SK-N-SH (cell line): ENCODE measurements at regions not wholly inside any gene's neighbourhood (a gene's known extent, or its start where the extent isn't known, plus 50 kb on each side); places are given as distances from the start of the nearest gene placed in this dataset.

Experiments used
- CTCF ChIA-PET: fragments of 300-600, 350-600 bp; formaldehyde crosslinking; extraction: SDS; loops from one replicate; lab custom pipeline; 2021; lab: Yijun Ruan, JAX
- POLR2A ChIA-PET: fragments of 350-600 bp; sonication (Branson Sonifier 250); formaldehyde crosslinking; extraction: SDS; loops from one replicate; lab custom pipeline; 2020; ENCODE audit warnings: antibody characterized with exemption, inconsistent platforms; lab: Yijun Ruan, JAX
- DNase-seq: peaks from one replicate; pipeline ENCODE4 v3.0.0; 2012
- H2AFZ ChIP-seq: fragments of 200-600 bp; sonication (generic); 2 replicates; pipeline ENCODE4 v1.8.1; 2016; ENCODE audit warnings: antibody characterized with exemption, mild to moderate bottlenecking, low read depth
- H3F3A ChIP-seq: fragments of 200-600 bp; sonication (generic); replicated peaks from 2 replicates; pipeline ENCODE3; 2016; ENCODE audit warnings: antibody characterized with exemption, mild to moderate bottlenecking; ENCODE audit not compliant: insufficient read depth
- H3K27ac ChIP-seq, 2 experiments: fragments of 200-500 bp in 1 of 2; fragments of 200-600 bp in 1 of 2; sonication (Bioruptor generic) in 1 of 2; sonication (generic), shearing (Covaris generic) in 1 of 2; 2 replicates each; pipeline versions ENCODE4 v1.5.1 to v1.6.1; 2014 to 2016; ENCODE audit warnings: low read depth in 2 of 2, inconsistent platforms in 1 of 2, low read length in 1 of 2, mild to moderate bottlenecking in 1 of 2, mixed read lengths in 1 of 2
- H3K27me3 ChIP-seq: fragments of 200-600 bp; sonication (generic), shearing (Covaris generic); 2 replicates; pipeline ENCODE4 v1.6.1; 2016; ENCODE audit warnings: mixed run types; ENCODE audit not compliant: insufficient read depth
- H3K36me3 ChIP-seq, 2 experiments: fragments of 200-500 bp in 1 of 2; fragments of 200-600 bp in 1 of 2; sonication (Bioruptor generic) in 1 of 2; sonication (generic) in 1 of 2; replicated peaks in 1 of 2; 2 replicates each; pipeline versions ENCODE3 to v1.5.1; 2014 to 2016; ENCODE audit warnings: low read length in 1 of 2, mild to moderate bottlenecking in 1 of 2; ENCODE audit not compliant: insufficient read depth in 2 of 2, control insufficient read depth in 1 of 2
- H3K4me1 ChIP-seq, 2 experiments: fragments of 200-500 bp in 1 of 2; fragments of 200-600 bp in 1 of 2; sonication (Bioruptor generic) in 1 of 2; sonication (generic), shearing (Covaris generic) in 1 of 2; 2 replicates each; pipeline versions ENCODE4 v1.5.1 to v1.6.1; 2014 to 2016; ENCODE audit warnings: low read depth in 1 of 2, low read length in 1 of 2, mixed run types in 1 of 2; ENCODE audit not compliant: insufficient read depth in 2 of 2, control insufficient read depth in 1 of 2
- H3K4me2 ChIP-seq: fragments of 200-600 bp; sonication (generic), shearing (Covaris generic); 2 replicates; pipeline ENCODE4 v1.6.1; 2017; ENCODE audit warnings: mixed run types
- H3K4me3 ChIP-seq, 2 experiments: fragments of 200-500 bp in 1 of 2; fragments of 200-600 bp in 1 of 2; sonication (Bioruptor generic) in 1 of 2; sonication (generic), shearing (Covaris generic) in 1 of 2; 2 replicates each; pipeline versions ENCODE4 v1.5.1 to v1.8.1; 2014 to 2016; ENCODE audit warnings: low read depth in 2 of 2, inconsistent platforms in 1 of 2, low read length in 1 of 2, mild to moderate bottlenecking in 1 of 2, mixed read lengths in 1 of 2, moderate library complexity in 1 of 2
- H3K79me2 ChIP-seq: fragments of 200-600 bp; sonication (generic); 2 replicates; pipeline ENCODE4 v1.8.1; 2017; ENCODE audit warnings: mild to moderate bottlenecking; ENCODE audit not compliant: insufficient read depth
- H3K9ac ChIP-seq: fragments of 200-600 bp; sonication (generic); 2 replicates; pipeline ENCODE4 v1.6.1; 2017; ENCODE audit warnings: mixed run types
- H3K9me2 ChIP-seq: fragments of 200-600 bp; sonication (generic); 2 replicates; pipeline ENCODE4 v1.6.1; 2017; ENCODE audit warnings: mixed run types
- H3K9me3 ChIP-seq: fragments of 200-600 bp; sonication (generic); 2 replicates; pipeline ENCODE4 v1.6.1; 2017; ENCODE audit warnings: mixed run types, mild to moderate bottlenecking, moderate library complexity
- H4K20me1 ChIP-seq: fragments of 200-600 bp; sonication (generic); 2 replicates; pipeline ENCODE4 v1.6.1; 2017; ENCODE audit warnings: mild to moderate bottlenecking, mixed run types; ENCODE audit not compliant: insufficient read depth
- ELF1 ChIP-seq: IDR thresholded peaks from 2 replicates; pipeline ENCODE4 v1.4.0; 2012
- EZH2phosphoT487 ChIP-seq: fragments of 200-600 bp; sonication (generic); IDR thresholded peaks from 2 replicates; pipeline ENCODE4 v1.6.1; 2017; ENCODE audit warnings: low read depth, mixed run types, mild to moderate bottlenecking, antibody characterized with exemption, moderate library complexity, borderline replicate concordance
- FOSL2 ChIP-seq: IDR thresholded peaks from 2 replicates; pipeline ENCODE4 v1.4.0; 2012; ENCODE audit warnings: low read depth, mild to moderate bottlenecking, moderate library complexity, borderline replicate concordance
- FOXJ3 ChIP-seq: sonication (generic); formaldehyde crosslinking; IDR thresholded peaks from 2 replicates; pipeline ENCODE4 v1.5.1; 2020; ENCODE audit warnings: mild to moderate bottlenecking, missing genetic modification reagents
- GATA2 ChIP-seq: sonication (generic); formaldehyde crosslinking; IDR thresholded peaks from 2 replicates; pipeline ENCODE4 v1.5.0; 2020; ENCODE audit warnings: mild to moderate bottlenecking, missing genetic modification reagents
- MXI1 ChIP-seq: IDR thresholded peaks from 2 replicates; pipeline ENCODE4 v1.6.1; 2012; ENCODE audit warnings: mild to moderate bottlenecking, low read depth, low read length, improper control_type of control experiment
- RCOR1 ChIP-seq: fragments of 150-350 bp; IDR thresholded peaks from 2 replicates; pipeline ENCODE4 v1.6.1; 2017; ENCODE audit warnings: antibody characterized with exemption, low read length
- RXRA ChIP-seq: IDR thresholded peaks from 2 replicates; pipeline ENCODE4 v1.4.0; 2012; ENCODE audit warnings: low read depth, mild to moderate bottlenecking, borderline replicate concordance
- YY1 ChIP-seq: IDR thresholded peaks from 2 replicates; pipeline ENCODE4 v1.4.0; 2012; ENCODE audit warnings: low read depth, mild to moderate bottlenecking
- ZBTB33 ChIP-seq: IDR thresholded peaks from 2 replicates; pipeline ENCODE4 v1.4.0; 2012; ENCODE audit warnings: low read depth, borderline replicate concordance
- WGBS: methylation state at CpG from one replicate; pipeline ENCODE4 v1.1.6; 2017; ENCODE audit warnings: low lambda C conversion rate; 5-methylcytosine and 5-hydroxymethylcytosine counted together
- TF ChIP-seq, protein P1 (sequence below): fragments of 150-350 bp; IDR thresholded peaks from 2 replicates; pipeline ENCODE4 v1.6.1; 2016; ENCODE audit warnings: mild to moderate bottlenecking, low read depth, low read length
- TF ChIP-seq, protein P2 (sequence below): IDR thresholded peaks from 2 replicates; pipeline ENCODE4 v1.6.1; 2012; ENCODE audit warnings: mild to moderate bottlenecking, low read depth, low read length, moderate library complexity

DNA sequence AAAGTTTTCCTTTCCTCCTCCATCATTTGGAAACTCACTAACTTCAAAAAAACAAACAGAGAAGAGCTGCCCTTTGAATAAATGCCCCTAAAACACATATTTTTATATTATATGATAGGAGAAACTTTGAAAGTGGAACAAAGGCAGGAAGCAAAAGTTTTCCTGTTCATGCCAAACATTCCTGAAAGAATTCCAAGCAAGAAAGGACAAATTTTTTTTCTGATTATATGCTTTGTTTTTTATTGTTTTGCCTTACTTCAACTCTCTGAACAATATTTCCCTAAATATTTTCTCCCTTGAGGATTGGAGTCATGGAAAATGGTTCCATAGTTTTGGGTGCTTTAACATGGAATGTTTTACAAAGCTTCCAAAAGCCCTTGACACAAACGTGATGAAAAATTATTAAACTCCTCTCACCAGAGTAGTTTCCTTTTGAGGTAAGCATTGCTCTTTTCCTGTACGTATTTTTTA lies 638.5 kb upstream of the CAMK1G start (continued):
- TF ChIP-seq, protein P1, sequence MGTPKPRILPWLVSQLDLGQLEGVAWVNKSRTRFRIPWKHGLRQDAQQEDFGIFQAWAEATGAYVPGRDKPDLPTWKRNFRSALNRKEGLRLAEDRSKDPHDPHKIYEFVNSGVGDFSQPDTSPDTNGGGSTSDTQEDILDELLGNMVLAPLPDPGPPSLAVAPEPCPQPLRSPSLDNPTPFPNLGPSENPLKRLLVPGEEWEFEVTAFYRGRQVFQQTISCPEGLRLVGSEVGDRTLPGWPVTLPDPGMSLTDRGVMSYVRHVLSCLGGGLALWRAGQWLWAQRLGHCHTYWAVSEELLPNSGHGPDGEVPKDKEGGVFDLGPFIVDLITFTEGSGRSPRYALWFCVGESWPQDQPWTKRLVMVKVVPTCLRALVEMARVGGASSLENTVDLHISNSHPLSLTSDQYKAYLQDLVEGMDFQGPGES, result no peak
- TF ChIP-seq FOXJ3 (no peak), ELF1 (no peak), YY1 (no peak), MXI1 (no peak), EZH2phosphoT487 (no peak), RCOR1 (no peak), RXRA (no peak)
- TF ChIP-seq, protein P2, sequence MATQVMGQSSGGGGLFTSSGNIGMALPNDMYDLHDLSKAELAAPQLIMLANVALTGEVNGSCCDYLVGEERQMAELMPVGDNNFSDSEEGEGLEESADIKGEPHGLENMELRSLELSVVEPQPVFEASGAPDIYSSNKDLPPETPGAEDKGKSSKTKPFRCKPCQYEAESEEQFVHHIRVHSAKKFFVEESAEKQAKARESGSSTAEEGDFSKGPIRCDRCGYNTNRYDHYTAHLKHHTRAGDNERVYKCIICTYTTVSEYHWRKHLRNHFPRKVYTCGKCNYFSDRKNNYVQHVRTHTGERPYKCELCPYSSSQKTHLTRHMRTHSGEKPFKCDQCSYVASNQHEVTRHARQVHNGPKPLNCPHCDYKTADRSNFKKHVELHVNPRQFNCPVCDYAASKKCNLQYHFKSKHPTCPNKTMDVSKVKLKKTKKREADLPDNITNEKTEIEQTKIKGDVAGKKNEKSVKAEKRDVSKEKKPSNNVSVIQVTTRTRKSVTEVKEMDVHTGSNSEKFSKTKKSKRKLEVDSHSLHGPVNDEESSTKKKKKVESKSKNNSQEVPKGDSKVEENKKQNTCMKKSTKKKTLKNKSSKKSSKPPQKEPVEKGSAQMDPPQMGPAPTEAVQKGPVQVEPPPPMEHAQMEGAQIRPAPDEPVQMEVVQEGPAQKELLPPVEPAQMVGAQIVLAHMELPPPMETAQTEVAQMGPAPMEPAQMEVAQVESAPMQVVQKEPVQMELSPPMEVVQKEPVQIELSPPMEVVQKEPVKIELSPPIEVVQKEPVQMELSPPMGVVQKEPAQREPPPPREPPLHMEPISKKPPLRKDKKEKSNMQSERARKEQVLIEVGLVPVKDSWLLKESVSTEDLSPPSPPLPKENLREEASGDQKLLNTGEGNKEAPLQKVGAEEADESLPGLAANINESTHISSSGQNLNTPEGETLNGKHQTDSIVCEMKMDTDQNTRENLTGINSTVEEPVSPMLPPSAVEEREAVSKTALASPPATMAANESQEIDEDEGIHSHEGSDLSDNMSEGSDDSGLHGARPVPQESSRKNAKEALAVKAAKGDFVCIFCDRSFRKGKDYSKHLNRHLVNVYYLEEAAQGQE, result no peak

DNA sequence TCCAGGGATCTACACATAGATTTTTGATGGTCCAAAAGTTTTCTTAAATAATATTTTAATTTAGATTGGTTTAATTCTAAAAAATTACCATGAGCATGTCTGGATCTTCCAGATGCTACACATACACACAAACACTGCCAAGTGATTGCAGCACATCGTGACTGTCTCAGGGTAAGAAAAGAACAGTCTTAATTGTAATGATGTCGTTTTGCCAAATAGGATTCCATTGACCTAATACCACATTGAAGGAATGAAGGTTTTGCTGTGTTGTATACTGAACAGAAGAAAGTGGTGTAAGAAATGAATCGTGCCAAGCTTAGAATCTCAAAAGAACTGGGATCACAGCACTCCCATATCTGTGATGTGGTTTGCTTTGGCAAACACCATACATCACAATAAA lies 633.3 kb upstream of the CAMK1G start:
- ChIA-PET POLR2A (no interaction called here), CTCF (interaction anchor here (1.0 kb wide), 1 partner anchor 48 kb away, joined by 3 read pairs; no protein-coding TSS in a partner anchor)
- no peaks in the 10 kb centered on the region for H3F3A ChIP-seq
- no peak overlapping the region for H3K4me2 ChIP-seq
- H3K4me1 ChIP-seq, result peaks cover 0 to 8% of the 10 kb centered on the region in 2 experiments; a peak in 2 of 4 replicates
- no peak overlapping the region for H3K9ac ChIP-seq
- H3K79me2 ChIP-seq, result no peaks in the 10 kb centered on the region
- TF ChIP-seq ZBTB33, result no peak
- no peak for TF ChIP-seq FOSL2
- TF ChIP-seq GATA2 (CRISPR knock-in tag), result no peak
- H3K4me3 ChIP-seq, result no peak overlapping the region
- WGBS, result 54% methylated on average over 3 of the region's 3 CpGs
- H4K20me1 ChIP-seq, result no peaks in the 10 kb centered on the region
- no peak overlapping the region for H2AFZ ChIP-seq
- no peak for DNase-seq
- H3K9me2 ChIP-seq, result no peaks in the 10 kb centered on the region; the same call in 1 of the 2 replicates
- H3K27ac ChIP-seq, result no peak overlapping the region
- no peaks in the 10 kb centered on the region for H3K9me3 ChIP-seq
- H3K36me3 ChIP-seq, result no peaks in the 10 kb centered on the region
- H3K27me3 ChIP-seq, result no peaks in the 10 kb centered on the region
